ENCODE measurements at regions not wholly inside any gene's neighbourhood (a gene's known extent, or its start where the extent isn't known, plus 50 kb on each side); places are given as distances from the start of the nearest gene placed in this dataset.

DNA sequence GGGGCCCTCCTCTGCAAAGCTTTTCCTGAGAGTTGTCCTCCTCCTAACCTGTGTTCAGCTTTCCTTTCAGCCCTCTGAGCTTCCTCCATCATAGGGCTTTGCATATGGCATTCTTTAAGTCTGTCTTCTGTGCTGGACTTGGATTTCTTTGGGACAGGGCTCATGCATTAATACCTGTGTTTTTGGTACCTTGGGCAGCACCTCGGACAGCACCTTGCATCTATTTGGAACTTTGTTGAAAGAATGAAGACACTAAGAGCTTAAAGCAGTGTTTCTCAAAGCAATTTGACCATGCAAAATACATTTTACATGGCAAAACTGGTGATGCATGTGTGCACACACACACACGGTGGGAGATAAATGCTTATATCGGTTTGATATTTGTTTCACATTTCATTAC is 115.0 kb upstream of the SRRM4 start:
- H4K91ac ChIP-seq (ENCODE audit: low read depth, low read length): no peak overlapping the region
- H3K4ac ChIP-seq (ENCODE audit: low read depth, low read length): no peak overlapping the region
- peak in 1 of 2 donors; percentile 28 for DNase-seq
- no peak overlapping the region for H3K9ac ChIP-seq (ENCODE audit: low read length)
- H3K27me3 ChIP-seq (ENCODE audit: insufficient read depth, low read length): no peaks in the 10 kb centered on the region
- H3K9me3 ChIP-seq (ENCODE audit: insufficient read depth, low read depth, low read length): no peaks in the 10 kb centered on the region
- no peak overlapping the region for H2AFZ ChIP-seq (ENCODE audit: insufficient read depth, low read length, poor library complexity)
- H3K4me1 ChIP-seq (ENCODE audit: control insufficient read depth in 1 of 2, insufficient read depth in 2 of 2, low read length in 2 of 2): no peaks in the 10 kb centered on the region
- H3K27ac ChIP-seq (ENCODE audit: low read depth, low read length): no peak overlapping the region
- H3K4me3 ChIP-seq (ENCODE audit: low read depth, low read length): no peak overlapping the region
- no CpG with 5 or more reads among the region's 3 CpGs for WGBS (ENCODE audit: extremely low coverage, insufficient coverage, insufficient read length)
- H3K36me3 ChIP-seq (ENCODE audit: control insufficient read depth in 1 of 2, insufficient read depth in 2 of 2, low read length in 2 of 2): no peaks in the 10 kb centered on the region
- no peak overlapping the region for H2BK5ac ChIP-seq (ENCODE audit: low read depth, low read length, poor library complexity)
- H4K12ac ChIP-seq (ENCODE audit: low read depth, low read length): no peak overlapping the region
- H3K14ac ChIP-seq (ENCODE audit: low read length): no peak overlapping the region
- no peak overlapping the region for H2BK120ac ChIP-seq (ENCODE audit: insufficient read depth, low read length, poor library complexity)
- no peak overlapping the region for H2BK12ac ChIP-seq (ENCODE audit: low read length)
- H2AK5ac ChIP-seq (ENCODE audit: low read length): no peak overlapping the region
- no peak overlapping the region for H3K23ac ChIP-seq (ENCODE audit: low read length)
- no peaks in the 10 kb centered on the region for H3K79me2 ChIP-seq (ENCODE audit: control insufficient read depth, insufficient read depth, low read length, poor library complexity)
- no peak overlapping the region for H4K8ac ChIP-seq (ENCODE audit: low read depth, low read length)
- no peak overlapping the region for H3K4me2 ChIP-seq (ENCODE audit: low read length)
- no peak overlapping the region for H3K18ac ChIP-seq (ENCODE audit: low read length)
- H3K79me1 ChIP-seq (ENCODE audit: low read length): no peaks in the 10 kb centered on the region

GRCh38 chr12:118870551-118870950 is 110.8 kb upstream of the SRRM4 start:
- H3K9me3 ChIP-seq (ENCODE audit: insufficient read depth, low read depth, low read length): no peaks in the 10 kb centered on the region
- WGBS (ENCODE audit: extremely low coverage, insufficient coverage, insufficient read length): no CpG with 5 or more reads among the region's 2 CpGs
- DNase-seq: no peak
- H3K18ac ChIP-seq (ENCODE audit: low read length): no peak overlapping the region
- no peak overlapping the region for H3K27ac ChIP-seq (ENCODE audit: low read depth, low read length)
- H4K12ac ChIP-seq (ENCODE audit: low read depth, low read length): no peak overlapping the region
- no peak overlapping the region for H4K8ac ChIP-seq (ENCODE audit: low read depth, low read length)
- no peak overlapping the region for H4K91ac ChIP-seq (ENCODE audit: low read depth, low read length)
- H3K79me2 ChIP-seq (ENCODE audit: control insufficient read depth, insufficient read depth, low read length, poor library complexity): no peaks in the 10 kb centered on the region
- H2BK5ac ChIP-seq (ENCODE audit: low read depth, low read length, poor library complexity): no peak overlapping the region
- H3K14ac ChIP-seq (ENCODE audit: low read length): no peak overlapping the region
- no peak overlapping the region for H3K4me3 ChIP-seq (ENCODE audit: low read depth, low read length)
- H3K4ac ChIP-seq (ENCODE audit: low read depth, low read length): no peak overlapping the region
- no peak overlapping the region for H3K4me2 ChIP-seq (ENCODE audit: low read length)
- H2BK120ac ChIP-seq (ENCODE audit: insufficient read depth, low read length, poor library complexity): no peak overlapping the region
- no peaks in the 10 kb centered on the region for H3K36me3 ChIP-seq (ENCODE audit: control insufficient read depth in 1 of 2, insufficient read depth in 2 of 2, low read length in 2 of 2)
- H2BK12ac ChIP-seq (ENCODE audit: low read length): no peak overlapping the region
- peaks cover 0 to 2% of the 10 kb centered on the region in 2 experiments for H3K4me1 ChIP-seq (ENCODE audit: control insufficient read depth in 1 of 2, insufficient read depth in 2 of 2, low read length in 2 of 2)
- H3K79me1 ChIP-seq (ENCODE audit: low read length): no peaks in the 10 kb centered on the region
- no peaks in the 10 kb centered on the region for H3K27me3 ChIP-seq (ENCODE audit: insufficient read depth, low read length)
- no peak overlapping the region for H2AK5ac ChIP-seq (ENCODE audit: low read length)
- H3K9ac ChIP-seq (ENCODE audit: low read length): no peak overlapping the region
- no peak overlapping the region for H2AFZ ChIP-seq (ENCODE audit: insufficient read depth, low read length, poor library complexity)
- no peak overlapping the region for H3K23ac ChIP-seq (ENCODE audit: low read length)

DNA sequence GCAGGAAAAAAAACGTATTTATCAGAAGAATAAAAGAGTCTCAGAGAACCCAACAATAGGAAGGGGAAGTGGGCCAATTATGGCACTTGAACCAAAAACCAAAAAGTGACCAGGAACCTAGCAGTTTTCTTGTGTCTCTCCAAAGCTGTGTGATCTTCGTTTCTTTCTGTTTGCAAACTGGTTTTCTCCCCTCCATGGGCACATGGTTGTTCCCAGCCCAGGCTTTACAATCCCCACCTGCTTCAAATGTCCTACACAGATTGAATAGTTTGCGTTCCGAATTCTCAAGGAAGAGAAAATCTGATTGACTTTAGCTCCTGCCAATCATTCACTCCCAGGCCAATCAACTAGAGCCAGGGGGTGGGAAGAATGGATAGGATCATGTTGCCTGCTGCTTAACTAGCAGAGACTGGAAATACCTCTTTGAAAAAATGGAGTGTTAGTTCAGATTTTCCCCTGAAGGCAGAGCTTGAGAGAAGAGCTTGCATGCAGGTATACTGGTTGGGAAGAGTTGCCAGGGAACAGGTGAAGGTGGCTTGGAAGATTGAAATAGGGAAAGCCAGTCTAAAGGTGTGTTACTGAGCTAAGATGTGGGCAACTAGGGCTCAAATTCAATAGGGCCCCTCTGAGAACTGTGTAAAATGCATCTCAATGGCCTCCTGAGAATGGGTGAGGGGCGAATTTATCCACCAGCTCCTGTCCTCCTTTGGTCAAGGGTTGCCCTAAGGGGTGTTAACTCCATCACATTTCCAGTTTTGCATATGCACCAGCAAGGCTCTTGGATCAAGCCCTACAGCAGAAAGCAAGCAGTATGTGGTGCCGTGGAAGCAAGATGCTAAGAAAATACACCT is 106.4 kb upstream of the SRRM4 start:
- H2AK5ac ChIP-seq (ENCODE audit: low read length): no peak overlapping the region
- H3K79me1 ChIP-seq (ENCODE audit: low read length): no peaks in the 10 kb centered on the region
- no peak overlapping the region for H3K23ac ChIP-seq (ENCODE audit: low read length)
- no peak overlapping the region for H2AFZ ChIP-seq (ENCODE audit: insufficient read depth, low read length, poor library complexity)
- H3K79me2 ChIP-seq (ENCODE audit: control insufficient read depth, insufficient read depth, low read length, poor library complexity): no peaks in the 10 kb centered on the region
- H4K8ac ChIP-seq (ENCODE audit: low read depth, low read length): no peak overlapping the region
- H4K91ac ChIP-seq (ENCODE audit: low read depth, low read length): no peak overlapping the region
- H3K4me2 ChIP-seq (ENCODE audit: low read length): peak overlapping the region; percentile 21
- no peaks in the 10 kb centered on the region for H3K27me3 ChIP-seq (ENCODE audit: insufficient read depth, low read length)
- no peak overlapping the region for H4K12ac ChIP-seq (ENCODE audit: low read depth, low read length)
- H2BK12ac ChIP-seq (ENCODE audit: low read length): no peak overlapping the region
- no peaks in the 10 kb centered on the region for H3K36me3 ChIP-seq (ENCODE audit: control insufficient read depth in 1 of 2, insufficient read depth in 2 of 2, low read length in 2 of 2)
- peak in 1 of 2 donors; percentile 16 for DNase-seq
- peaks cover 0 to 2% of the 10 kb centered on the region in 2 experiments for H3K4me1 ChIP-seq (ENCODE audit: control insufficient read depth in 1 of 2, insufficient read depth in 2 of 2, low read length in 2 of 2)
- H3K14ac ChIP-seq (ENCODE audit: low read length): no peak overlapping the region
- H3K4me3 ChIP-seq (ENCODE audit: low read depth, low read length): no peak overlapping the region
- H3K4ac ChIP-seq (ENCODE audit: low read depth, low read length): no peak overlapping the region
- no peak overlapping the region for H3K9ac ChIP-seq (ENCODE audit: low read length)
- no CpG with 5 or more reads among the region's 6 CpGs for WGBS (ENCODE audit: extremely low coverage, insufficient coverage, insufficient read length)
- no peak overlapping the region for H3K27ac ChIP-seq (ENCODE audit: low read depth, low read length)
- H3K18ac ChIP-seq (ENCODE audit: low read length): no peak overlapping the region
- H2BK120ac ChIP-seq (ENCODE audit: insufficient read depth, low read length, poor library complexity): no peak overlapping the region
- H3K9me3 ChIP-seq (ENCODE audit: insufficient read depth, low read depth, low read length): no peaks in the 10 kb centered on the region
- H2BK5ac ChIP-seq (ENCODE audit: low read depth, low read length, poor library complexity): no peak overlapping the region

- H3K9me3 ChIP-seq (ENCODE audit: insufficient read depth, low read depth, low read length): no peaks in the 10 kb centered on the region
Observed at GRCh38 chr12:118880720-118881493, 100.4 kb upstream of the SRRM4 start.

More at GRCh38 chr12:118880720-118881493, 100.4 kb upstream of the SRRM4 start:
- no peak overlapping the region for H3K9ac ChIP-seq (ENCODE audit: low read length)
- no peak overlapping the region for H4K12ac ChIP-seq (ENCODE audit: low read depth, low read length)
- H3K23ac ChIP-seq (ENCODE audit: low read length): no peak overlapping the region
- no peaks in the 10 kb centered on the region for H3K4me1 ChIP-seq (ENCODE audit: control insufficient read depth in 1 of 2, insufficient read depth in 2 of 2, low read length in 2 of 2)
- no peak overlapping the region for H4K91ac ChIP-seq (ENCODE audit: low read depth, low read length)
- no peaks in the 10 kb centered on the region for H3K27me3 ChIP-seq (ENCODE audit: insufficient read depth, low read length)
- no peak overlapping the region for H2BK120ac ChIP-seq (ENCODE audit: insufficient read depth, low read length, poor library complexity)
- no peak overlapping the region for H3K27ac ChIP-seq (ENCODE audit: low read depth, low read length)
- H3K14ac ChIP-seq (ENCODE audit: low read length): no peak overlapping the region
- WGBS (ENCODE audit: extremely low coverage, insufficient coverage, insufficient read length): 100% methylated on average over 1 of the region's 5 CpGs
- H2AK5ac ChIP-seq (ENCODE audit: low read length): no peak overlapping the region
- no peak overlapping the region for H3K4ac ChIP-seq (ENCODE audit: low read depth, low read length)
- no peak overlapping the region for H3K18ac ChIP-seq (ENCODE audit: low read length)
- no peak overlapping the region for H2AFZ ChIP-seq (ENCODE audit: insufficient read depth, low read length, poor library complexity)
- no peak for DNase-seq
- no peak overlapping the region for H4K8ac ChIP-seq (ENCODE audit: low read depth, low read length)
- no peak overlapping the region for H3K4me3 ChIP-seq (ENCODE audit: low read depth, low read length)
- no peaks in the 10 kb centered on the region for H3K79me2 ChIP-seq (ENCODE audit: control insufficient read depth, insufficient read depth, low read length, poor library complexity)
- no peaks in the 10 kb centered on the region for H3K36me3 ChIP-seq (ENCODE audit: control insufficient read depth in 1 of 2, insufficient read depth in 2 of 2, low read length in 2 of 2)
- no peak overlapping the region for H2BK5ac ChIP-seq (ENCODE audit: low read depth, low read length, poor library complexity)
- no peak overlapping the region for H2BK12ac ChIP-seq (ENCODE audit: low read length)
- H3K4me2 ChIP-seq (ENCODE audit: low read length): no peak overlapping the region
- no peaks in the 10 kb centered on the region for H3K79me1 ChIP-seq (ENCODE audit: low read length)

Data from trophoblast cell (in vitro differentiated cells and primary cell).